Kidney tubule cell (primary cell): ENCODE measurements at regions not wholly inside any gene's neighbourhood (a gene's known extent, or its start where the extent isn't known, plus 50 kb on each side); places are given as distances from the start of the nearest gene placed in this dataset.
"Not testable (repeated sequence)": the region's sequence is repeated elsewhere in the genome, so short reads cannot be mapped to it uniquely, and the experiment has no call there.

Source experiments
- DNase-seq: peaks from one replicate; pipeline ENCODE4 v3.0.0-alpha.2; 2018; ENCODE audit warnings: low spot score

- DNase-seq = no peak
These were observed 66.2 kb upstream of the SMAD6 start for GRCh38 chr15:66635817-66636216.

GRCh38 chr15:66637044-66637443 lies 65.0 kb upstream of the SMAD6 start:
- not testable (repeated sequence) for DNase-seq

GRCh38 chr15:66638377-66638776 lies 63.7 kb upstream of the SMAD6 start:
- DNase-seq = no peak

GRCh38 chr15:66641485-66642315 lies 60.3 kb upstream of the SMAD6 start:
- DNase-seq = no peak

- no peak for DNase-seq
These were observed 59.5 kb upstream of the SMAD6 start for GRCh38 chr15:66642514-66642913.

GRCh38 chr15:66643033-66643432 lies 59.0 kb upstream of the SMAD6 start:
- no peak for DNase-seq

- DNase-seq = no peak
These were observed 57.8 kb upstream of the SMAD6 start for GRCh38 chr15:66644000-66644787.

- no peak for DNase-seq
These were observed 57.2 kb upstream of the SMAD6 start for GRCh38 chr15:66644869-66645268.

- no peak for DNase-seq
These were observed 55.7 kb upstream of the SMAD6 start for GRCh38 chr15:66646308-66646707.

- no peak for DNase-seq
These were observed 55.2 kb upstream of the SMAD6 start for GRCh38 chr15:66646799-66647198.

GRCh38 chr15:66647358-66647757 lies 54.7 kb upstream of the SMAD6 start:
- no peak for DNase-seq

GRCh38 chr15:66648588-66648987 lies 53.4 kb upstream of the SMAD6 start:
- DNase-seq = no peak

GRCh38 chr15:66649235-66649984 lies 52.6 kb upstream of the SMAD6 start:
- no peak for DNase-seq

- DNase-seq = no peak
These were observed 51.6 kb upstream of the SMAD6 start for GRCh38 chr15:66650433-66650832.

- DNase-seq = no peak
These were observed 50.8 kb upstream of the SMAD6 start for GRCh38 chr15:66651198-66651597.

GRCh38 chr15:66651913-66652642 lies 50.0 kb upstream of the SMAD6 start:
- DNase-seq = no peak
